OCI-LY3 (cell line): ENCODE measurements at regions not wholly inside any gene's neighbourhood (a gene's known extent, or its start where the extent isn't known, plus 50 kb on each side); places are given as distances from the start of the nearest gene placed in this dataset.

Experiments used
- CTCF ChIP-seq: fragments of 200-600, 300-600 bp; sonication (generic); IDR thresholded peaks from 2 replicates; pipeline ENCODE4 v1.5.1; 2014; ENCODE audit warnings: antibody characterized with exemption, low read length, low read depth
- EZH2phosphoT487 ChIP-seq: fragments of 200-600 bp; shearing (Covaris generic); IDR thresholded peaks from 2 replicates; pipeline ENCODE4 v1.6.1; 2018; ENCODE audit warnings: antibody characterized with exemption, mixed run types, low read depth

GRCh38 chr11:38700111-38700510 lies 2102.1 kb upstream of the RAG2 start:
- no peak for TF ChIP-seq CTCF
- no peak for TF ChIP-seq EZH2phosphoT487
